ENCODE measurements at regions not wholly inside any gene's neighbourhood (a gene's known extent, or its start where the extent isn't known, plus 50 kb on each side); places are given as distances from the start of the nearest gene placed in this dataset.

DNA sequence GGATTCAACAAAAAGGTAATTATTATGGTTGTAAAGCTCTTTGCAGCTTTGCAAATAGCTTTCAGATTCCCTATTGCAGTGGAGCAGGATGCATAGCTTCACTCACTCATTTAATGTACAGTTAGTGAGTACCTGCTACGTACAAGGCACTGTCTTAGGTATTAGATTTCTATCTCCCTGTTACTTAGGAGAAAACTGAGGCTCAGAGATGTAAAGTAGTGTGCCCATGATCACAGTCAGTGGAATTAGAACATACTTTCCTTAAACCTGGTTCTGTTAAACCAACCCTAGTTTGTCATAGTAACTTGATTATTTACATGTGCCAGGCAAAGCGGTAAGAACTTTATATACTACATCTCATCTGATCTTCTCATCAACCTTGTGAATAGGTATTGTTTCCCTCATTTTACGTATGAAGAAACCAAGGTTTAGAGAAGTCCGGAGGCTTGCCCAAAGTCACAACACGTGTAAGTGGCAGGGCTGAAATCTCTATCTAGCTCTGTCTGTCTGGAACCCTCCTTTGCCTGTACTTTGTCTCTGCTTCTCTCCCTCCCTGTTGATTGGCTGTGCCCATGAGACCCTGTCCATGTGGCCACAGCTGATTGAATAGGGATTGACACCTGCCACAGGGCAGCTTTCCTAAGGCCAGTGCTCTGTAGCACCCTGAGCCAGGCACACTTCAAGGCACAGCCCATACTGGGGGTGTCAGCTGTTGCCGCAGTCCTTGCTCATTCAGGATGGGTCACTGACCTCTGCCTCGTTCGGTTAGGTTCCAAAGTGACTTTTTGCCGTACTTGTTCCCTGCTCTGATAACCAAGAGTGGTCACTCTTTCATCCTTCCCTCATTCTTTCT is 63.8 kb upstream of the PRSS23 start:
- TF ChIP-seq EZH2phosphoT487 (IDR thresholded peaks at IDR 0.05) (no peak), EZH2 (IDR thresholded peaks at IDR 0.05) (no peak)
- TF ChIP-seq, protein P1, sequence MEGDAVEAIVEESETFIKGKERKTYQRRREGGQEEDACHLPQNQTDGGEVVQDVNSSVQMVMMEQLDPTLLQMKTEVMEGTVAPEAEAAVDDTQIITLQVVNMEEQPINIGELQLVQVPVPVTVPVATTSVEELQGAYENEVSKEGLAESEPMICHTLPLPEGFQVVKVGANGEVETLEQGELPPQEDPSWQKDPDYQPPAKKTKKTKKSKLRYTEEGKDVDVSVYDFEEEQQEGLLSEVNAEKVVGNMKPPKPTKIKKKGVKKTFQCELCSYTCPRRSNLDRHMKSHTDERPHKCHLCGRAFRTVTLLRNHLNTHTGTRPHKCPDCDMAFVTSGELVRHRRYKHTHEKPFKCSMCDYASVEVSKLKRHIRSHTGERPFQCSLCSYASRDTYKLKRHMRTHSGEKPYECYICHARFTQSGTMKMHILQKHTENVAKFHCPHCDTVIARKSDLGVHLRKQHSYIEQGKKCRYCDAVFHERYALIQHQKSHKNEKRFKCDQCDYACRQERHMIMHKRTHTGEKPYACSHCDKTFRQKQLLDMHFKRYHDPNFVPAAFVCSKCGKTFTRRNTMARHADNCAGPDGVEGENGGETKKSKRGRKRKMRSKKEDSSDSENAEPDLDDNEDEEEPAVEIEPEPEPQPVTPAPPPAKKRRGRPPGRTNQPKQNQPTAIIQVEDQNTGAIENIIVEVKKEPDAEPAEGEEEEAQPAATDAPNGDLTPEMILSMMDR (IDR thresholded peaks at IDR 0.05) = no peak
